ENCODE measurements at regions not wholly inside any gene's neighbourhood (a gene's known extent, or its start where the extent isn't known, plus 50 kb on each side); places are given as distances from the start of the nearest gene placed in this dataset.

DNA sequence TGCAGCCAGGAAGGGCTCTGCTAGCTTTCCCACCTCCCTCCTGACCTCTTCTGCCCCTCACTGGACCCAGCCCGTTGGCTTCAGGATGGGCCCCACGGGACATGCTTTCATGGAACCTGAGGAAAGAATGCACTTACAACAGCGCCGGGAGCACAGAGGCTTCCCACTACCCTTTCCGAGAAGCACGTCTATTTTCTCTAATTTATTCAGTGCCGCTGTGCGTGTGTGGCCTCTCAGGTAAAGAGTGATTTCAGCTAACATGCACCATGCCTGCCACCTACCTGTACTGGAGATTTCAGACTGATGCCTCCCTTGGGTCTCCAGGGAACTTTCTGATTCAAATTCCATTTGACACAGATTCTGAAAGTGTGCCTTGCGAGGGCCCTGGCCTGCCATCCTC, 140.1 kb downstream of the CYLD start:
- Histone ChIP-seq H3K36me3 (ENCODE audit: insufficient read depth, low read length) (no peaks in the 10 kb centered on the region), H3K9me3 (ENCODE audit: control insufficient read depth in 1 of 2, insufficient read depth in 1 of 2, low read length in 2 of 2) (no peaks in the 10 kb centered on the region), H3K4me3 (ENCODE audit: low read length) (no peak overlapping the region), H3K27me3 (ENCODE audit: control insufficient read depth in 1 of 2, insufficient read depth in 2 of 2, low read length in 2 of 2) (peaks cover 9 to 35% of the 10 kb centered on the region in 2 experiments), H3K27ac (ENCODE audit: low read depth in 1 of 2, low read length in 2 of 2) (no peak overlapping the region), H3K4me1 (ENCODE audit: insufficient read depth, low read length) (no peaks in the 10 kb centered on the region)
- DNase-seq, result no peak
- ATAC-seq (ENCODE audit: poor library complexity), result no peak
- no peaks in the 10 kb centered on the region for H3K36me3 Mint-ChIP-seq (ENCODE audit: low read depth)
- H3K27me3 Mint-ChIP-seq, result peaks cover 66% of the 10 kb centered on the region
- ChIA-PET CTCF (no interaction called here), POLR2A (no interaction called here)
- no peak for TF ChIP-seq CTCF (IDR thresholded peaks at IDR 0.05)
- no peaks in the 10 kb centered on the region for H3K9me3 Mint-ChIP-seq
- no peaks in the 10 kb centered on the region for H3K4me1 Mint-ChIP-seq (ENCODE audit: low read depth)
- H3K4me3 Mint-ChIP-seq, result no peak overlapping the region
- intact Hi-C loops (cut with DNase I, micrococcal nuclease), result no loop called here
- H3K27ac Mint-ChIP-seq, result no peak overlapping the region

- TF ChIP-seq CTCF (IDR thresholded peaks at IDR 0.05), result no peak
- Histone ChIP-seq H3K4me3 (ENCODE audit: low read length) (no peak overlapping the region), H3K9me3 (ENCODE audit: control insufficient read depth in 1 of 2, insufficient read depth in 1 of 2, low read length in 2 of 2) (no peaks in the 10 kb centered on the region), H3K27ac (ENCODE audit: low read depth in 1 of 2, low read length in 2 of 2) (no peak overlapping the region), H3K36me3 (ENCODE audit: insufficient read depth, low read length) (no peaks in the 10 kb centered on the region), H3K4me1 (ENCODE audit: insufficient read depth, low read length) (no peaks in the 10 kb centered on the region), H3K27me3 (ENCODE audit: control insufficient read depth in 1 of 2, insufficient read depth in 2 of 2, low read length in 2 of 2) (peaks cover 10 to 35% of the 10 kb centered on the region in 2 experiments)
- ATAC-seq (ENCODE audit: poor library complexity), result no peak
- Mint-ChIP-seq H3K36me3 (ENCODE audit: low read depth) (no peaks in the 10 kb centered on the region), H3K9me3 (no peaks in the 10 kb centered on the region), H3K4me3 (no peak overlapping the region), H3K27ac (no peak overlapping the region), H3K4me1 (ENCODE audit: low read depth) (no peaks in the 10 kb centered on the region), H3K27me3 (peaks cover 70% of the 10 kb centered on the region)
- ChIA-PET CTCF (no interaction called here), POLR2A (no interaction called here)
- no peak for DNase-seq
- intact Hi-C loops (cut with DNase I, micrococcal nuclease), result no loop called here
Measured at GRCh38 chr16:50881331-50881830, 139.5 kb downstream of the CYLD start.

GRCh38 chr16:50880926-50881325, 139.0 kb downstream of the CYLD start:
- Mint-ChIP-seq H3K36me3 (ENCODE audit: low read depth) (no peaks in the 10 kb centered on the region), H3K27ac (no peak overlapping the region), H3K27me3 (peaks cover 72% of the 10 kb centered on the region), H3K9me3 (no peaks in the 10 kb centered on the region), H3K4me3 (no peak overlapping the region), H3K4me1 (ENCODE audit: low read depth) (no peaks in the 10 kb centered on the region)
- ChIA-PET CTCF (no interaction called here), POLR2A (no interaction called here)
- Histone ChIP-seq H3K36me3 (ENCODE audit: insufficient read depth, low read length) (no peaks in the 10 kb centered on the region), H3K9me3 (ENCODE audit: control insufficient read depth in 1 of 2, insufficient read depth in 1 of 2, low read length in 2 of 2) (no peaks in the 10 kb centered on the region), H3K4me1 (ENCODE audit: insufficient read depth, low read length) (no peaks in the 10 kb centered on the region), H3K27me3 (ENCODE audit: control insufficient read depth in 1 of 2, insufficient read depth in 2 of 2, low read length in 2 of 2) (peaks cover 10 to 39% of the 10 kb centered on the region in 2 experiments), H3K27ac (ENCODE audit: low read depth in 1 of 2, low read length in 2 of 2) (no peak overlapping the region), H3K4me3 (ENCODE audit: low read length) (no peak overlapping the region)
- intact Hi-C loops (cut with DNase I, micrococcal nuclease), result no loop called here
- ATAC-seq (ENCODE audit: poor library complexity) (no peak), DNase-seq (no peak)
- no peak for TF ChIP-seq CTCF (IDR thresholded peaks at IDR 0.05)
